ENCODE measurements at regions not wholly inside any gene's neighbourhood (a gene's known extent, or its start where the extent isn't known, plus 50 kb on each side); places are given as distances from the start of the nearest gene placed in this dataset.

- TF ChIP-seq CTCF (IDR thresholded peaks at IDR 0.05) (no peak), ZFX (IDR thresholded peaks at IDR 0.05; ENCODE audit: borderline replicate concordance) (no peak)
Measured at GRCh38 chr1:88003255-88003654, 674.6 kb downstream of the LMO4 start.
